ENCODE measurements at regions not wholly inside any gene's neighbourhood (a gene's known extent, or its start where the extent isn't known, plus 50 kb on each side); places are given as distances from the start of the nearest gene placed in this dataset.

DNA sequence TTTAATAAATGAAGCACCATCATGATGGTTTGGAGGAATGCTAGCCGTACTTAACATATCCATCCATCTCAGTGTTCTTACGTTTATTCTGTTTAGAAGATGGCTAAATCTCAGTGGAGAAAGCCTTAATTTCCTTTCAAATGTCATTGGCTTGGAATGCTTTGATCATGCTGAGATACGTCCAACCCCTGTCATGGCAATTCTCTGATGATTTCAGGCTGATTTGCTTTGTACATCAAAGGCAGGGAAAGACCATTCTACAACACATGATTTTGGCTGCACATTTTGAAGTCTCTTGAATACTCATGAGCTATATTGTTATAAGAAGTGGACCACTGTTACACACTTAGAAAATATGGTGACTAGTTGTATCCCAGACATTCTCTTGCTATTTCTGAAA is 1048.4 kb downstream of the MAT2B start:
- no peaks in the 10 kb centered on the region for H3K4me1 ChIP-seq (ENCODE audit: control insufficient read depth in 1 of 2, insufficient read depth in 2 of 2, low read length in 2 of 2)
- no peak for ATAC-seq (ENCODE audit: low FRiP score)

DNA sequence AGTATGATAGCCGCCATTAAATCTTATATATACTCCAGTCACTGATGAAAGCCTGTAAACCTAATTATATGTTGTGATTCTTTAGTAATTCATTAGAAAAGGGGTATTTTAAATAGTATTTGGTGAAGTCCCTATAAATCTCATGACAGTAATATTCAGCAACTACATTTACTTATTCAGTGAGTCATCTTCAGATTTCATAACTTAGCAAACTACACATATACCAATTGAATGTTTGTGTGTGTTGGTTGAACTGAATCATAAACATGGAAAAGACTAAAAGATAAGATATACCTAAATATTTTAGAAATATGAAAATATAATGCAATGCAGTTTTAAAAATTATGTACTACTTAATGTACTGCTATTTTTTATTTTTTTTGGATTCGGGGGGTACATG is 1050.4 kb downstream of the MAT2B start:
- ATAC-seq (ENCODE audit: low FRiP score), result no peak
- WGBS, 2 donors, result 85 to 86% methylated on average over 2 of the region's 2 CpGs
- intact Hi-C loops (cut with DNase I), result no loop called here

More for the DNA sequence above, 1048.4 kb downstream of the MAT2B start:
- Histone ChIP-seq H3K27ac (ENCODE audit: low read depth in 1 of 2, low read length in 2 of 2) (no peak overlapping the region), H3K27me3 (ENCODE audit: control insufficient read depth in 1 of 2, insufficient read depth in 2 of 2, low read length in 1 of 2) (no peaks in the 10 kb centered on the region), H3K36me3 (ENCODE audit: control insufficient read depth in 1 of 2, insufficient read depth in 2 of 2, low read length in 1 of 2) (no peaks in the 10 kb centered on the region), H3K4me3 (ENCODE audit: low read length in 2 of 2) (no peak overlapping the region), H3K9me3 (ENCODE audit: control insufficient read depth, low read length) (no peaks in the 10 kb centered on the region)
- intact Hi-C loops (cut with DNase I), result no loop called here
- WGBS, 2 donors, result 22 to 29% methylated on average over 3 of the region's 3 CpGs
- no peak for DNase-seq

GRCh38 chr5:164560216-164560615 is 1054.8 kb downstream of the MAT2B start:
- ATAC-seq (ENCODE audit: low FRiP score) (no peak), DNase-seq (no peak)
- intact Hi-C loops (cut with DNase I), result no loop called here

More for the DNA sequence above, 1050.4 kb downstream of the MAT2B start:
- Histone ChIP-seq H3K27ac (ENCODE audit: low read depth in 1 of 2, low read length in 2 of 2) (no peak overlapping the region), H3K9me3 (ENCODE audit: control insufficient read depth, low read length) (no peaks in the 10 kb centered on the region), H3K4me3 (ENCODE audit: low read length in 2 of 2) (no peak overlapping the region), H3K27me3 (ENCODE audit: control insufficient read depth in 1 of 2, insufficient read depth in 2 of 2, low read length in 1 of 2) (no peaks in the 10 kb centered on the region), H3K36me3 (ENCODE audit: control insufficient read depth in 1 of 2, insufficient read depth in 2 of 2, low read length in 1 of 2) (no peaks in the 10 kb centered on the region), H3K4me1 (ENCODE audit: control insufficient read depth in 1 of 2, insufficient read depth in 2 of 2, low read length in 2 of 2) (no peaks in the 10 kb centered on the region)
- no peak for DNase-seq

GRCh38 chr5:164561933-164562872 is 1056.8 kb downstream of the MAT2B start:
- DNase-seq (no peak), ATAC-seq (ENCODE audit: low FRiP score) (no peak)
- Histone ChIP-seq H3K27me3 (ENCODE audit: control insufficient read depth in 1 of 2, insufficient read depth in 2 of 2, low read length in 1 of 2) (no peaks in the 10 kb centered on the region), H3K27ac (ENCODE audit: low read depth in 1 of 2, low read length in 2 of 2) (no peak overlapping the region), H3K9me3 (ENCODE audit: control insufficient read depth, low read length) (no peaks in the 10 kb centered on the region), H3K36me3 (ENCODE audit: control insufficient read depth in 1 of 2, insufficient read depth in 2 of 2, low read length in 1 of 2) (no peaks in the 10 kb centered on the region), H3K4me3 (ENCODE audit: low read length in 2 of 2) (no peak overlapping the region), H3K4me1 (ENCODE audit: control insufficient read depth in 1 of 2, insufficient read depth in 2 of 2, low read length in 2 of 2) (no peaks in the 10 kb centered on the region)
- WGBS, 2 donors, result 44 to 47% methylated on average over 7 of the region's 7 CpGs
- intact Hi-C loops (cut with DNase I), result no loop called here

More at GRCh38 chr5:164560216-164560615, 1054.8 kb downstream of the MAT2B start:
- Histone ChIP-seq H3K9me3 (ENCODE audit: control insufficient read depth, low read length) (no peaks in the 10 kb centered on the region), H3K36me3 (ENCODE audit: control insufficient read depth in 1 of 2, insufficient read depth in 2 of 2, low read length in 1 of 2) (no peaks in the 10 kb centered on the region), H3K27ac (ENCODE audit: low read depth in 1 of 2, low read length in 2 of 2) (no peak overlapping the region), H3K4me1 (ENCODE audit: control insufficient read depth in 1 of 2, insufficient read depth in 2 of 2, low read length in 2 of 2) (no peaks in the 10 kb centered on the region), H3K4me3 (ENCODE audit: low read length in 2 of 2) (no peak overlapping the region), H3K27me3 (ENCODE audit: control insufficient read depth in 1 of 2, insufficient read depth in 2 of 2, low read length in 1 of 2) (no peaks in the 10 kb centered on the region)
- 53 to 60% methylated on average over 4 of the region's 4 CpGs for WGBS, 2 donors

DNA sequence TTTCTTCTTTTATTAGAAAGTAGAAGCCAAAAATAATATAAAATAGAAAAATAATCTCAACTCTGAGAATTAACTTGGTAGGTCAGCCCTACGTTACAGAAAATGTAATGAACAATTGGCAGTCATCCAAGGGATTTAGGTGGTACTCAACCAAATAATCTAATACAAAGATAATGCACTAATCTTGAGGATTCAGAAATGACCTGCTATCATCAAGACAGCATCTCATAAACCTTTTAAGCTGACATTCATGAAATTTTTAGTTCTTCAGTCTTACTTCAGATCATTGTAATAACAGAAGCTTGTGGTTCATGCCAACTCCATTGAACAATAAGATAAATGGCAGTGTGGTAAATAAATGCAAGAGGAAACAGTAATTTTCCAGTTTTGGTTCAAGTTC is 1058.0 kb downstream of the MAT2B start:
- H3K4me3 ChIP-seq (ENCODE audit: low read length in 2 of 2), result no peak overlapping the region
- ATAC-seq (ENCODE audit: low FRiP score) (no peak), DNase-seq (no peak)
- H3K9me3 ChIP-seq (ENCODE audit: control insufficient read depth, low read length), result no peaks in the 10 kb centered on the region
- no peaks in the 10 kb centered on the region for H3K4me1 ChIP-seq (ENCODE audit: control insufficient read depth in 1 of 2, insufficient read depth in 2 of 2, low read length in 2 of 2)
- H3K27ac ChIP-seq (ENCODE audit: low read depth in 1 of 2, low read length in 2 of 2), result no peak overlapping the region
- no peaks in the 10 kb centered on the region for H3K27me3 ChIP-seq (ENCODE audit: control insufficient read depth in 1 of 2, insufficient read depth in 2 of 2, low read length in 1 of 2)
- 18 to 23% methylated on average over 1 of the region's 1 CpG for WGBS, 2 donors
- intact Hi-C loops (cut with DNase I), result no loop called here
- H3K36me3 ChIP-seq (ENCODE audit: control insufficient read depth in 1 of 2, insufficient read depth in 2 of 2, low read length in 1 of 2), result no peaks in the 10 kb centered on the region

DNA sequence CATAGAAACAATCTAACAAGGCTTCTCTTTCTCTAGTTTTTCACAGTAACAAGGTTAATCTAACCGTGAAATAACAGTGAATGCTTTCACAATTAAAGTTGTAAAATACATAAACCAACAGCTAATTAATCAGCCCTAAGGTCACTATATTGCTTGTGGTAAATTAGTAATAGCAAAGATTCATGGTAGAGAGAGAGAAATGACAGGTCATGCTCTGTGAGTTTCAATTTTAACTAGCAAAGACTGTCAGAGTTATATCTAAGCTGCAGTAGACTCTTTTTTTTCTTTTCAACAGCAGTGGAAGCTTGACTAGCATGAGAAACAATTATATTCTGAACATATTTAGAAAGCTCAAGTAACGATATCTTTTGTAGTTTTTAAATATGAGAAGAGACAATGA is 1068.0 kb downstream of the MAT2B start:
- Histone ChIP-seq H3K4me1 (ENCODE audit: control insufficient read depth in 1 of 2, insufficient read depth in 2 of 2, low read length in 2 of 2) (no peaks in the 10 kb centered on the region), H3K36me3 (ENCODE audit: control insufficient read depth in 1 of 2, insufficient read depth in 2 of 2, low read length in 1 of 2) (no peaks in the 10 kb centered on the region), H3K4me3 (ENCODE audit: low read length in 2 of 2) (no peak overlapping the region), H3K27ac (ENCODE audit: low read depth in 1 of 2, low read length in 2 of 2) (no peak overlapping the region), H3K9me3 (ENCODE audit: control insufficient read depth, low read length) (no peaks in the 10 kb centered on the region), H3K27me3 (ENCODE audit: control insufficient read depth in 1 of 2, insufficient read depth in 2 of 2, low read length in 1 of 2) (no peaks in the 10 kb centered on the region)
- intact Hi-C loops (cut with DNase I), result no loop called here
- 49 to 54% methylated on average over 2 of the region's 2 CpGs for WGBS, 2 donors
- DNase-seq, result no peak
- no peak for ATAC-seq (ENCODE audit: low FRiP score)

- no peak for DNase-seq
- Histone ChIP-seq H3K36me3 (ENCODE audit: control insufficient read depth in 1 of 2, insufficient read depth in 2 of 2, low read length in 1 of 2) (no peaks in the 10 kb centered on the region), H3K9me3 (ENCODE audit: control insufficient read depth, low read length) (no peaks in the 10 kb centered on the region), H3K4me3 (ENCODE audit: low read length in 2 of 2) (no peak overlapping the region), H3K4me1 (ENCODE audit: control insufficient read depth in 1 of 2, insufficient read depth in 2 of 2, low read length in 2 of 2) (no peaks in the 10 kb centered on the region), H3K27me3 (ENCODE audit: control insufficient read depth in 1 of 2, insufficient read depth in 2 of 2, low read length in 1 of 2) (no peaks in the 10 kb centered on the region), H3K27ac (ENCODE audit: low read depth in 1 of 2, low read length in 2 of 2) (no peak overlapping the region)
- intact Hi-C loops (cut with DNase I), result no loop called here
- 64 to 72% methylated on average over 2 of the region's 2 CpGs for WGBS, 2 donors
- no peak for ATAC-seq (ENCODE audit: low FRiP score)
Observed at GRCh38 chr5:164577201-164577600, 1071.8 kb downstream of the MAT2B start.

DNA sequence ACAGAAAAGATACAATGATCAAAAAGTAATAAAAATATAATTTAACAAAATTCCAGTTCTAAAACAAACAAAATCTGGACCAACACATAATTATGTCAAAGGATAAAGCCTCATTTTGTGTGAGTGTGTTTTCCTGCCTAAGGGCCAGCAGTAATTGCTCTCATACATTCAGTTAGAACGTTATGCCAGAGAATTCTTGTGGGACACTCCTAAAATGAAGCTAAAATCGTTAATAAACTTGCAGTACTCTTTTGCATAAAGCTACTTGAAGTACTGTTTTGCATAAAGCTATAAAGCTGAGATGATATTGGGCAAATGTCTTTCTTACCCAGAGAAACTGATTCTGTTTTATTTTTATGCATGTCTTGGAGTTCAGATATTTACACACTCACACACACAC is 1072.3 kb downstream of the MAT2B start:
- no peak for DNase-seq
- intact Hi-C loops (cut with DNase I), result no loop called here
- Histone ChIP-seq H3K4me3 (ENCODE audit: low read length in 2 of 2) (no peak overlapping the region), H3K4me1 (ENCODE audit: control insufficient read depth in 1 of 2, insufficient read depth in 2 of 2, low read length in 2 of 2) (no peaks in the 10 kb centered on the region), H3K27me3 (ENCODE audit: control insufficient read depth in 1 of 2, insufficient read depth in 2 of 2, low read length in 1 of 2) (no peaks in the 10 kb centered on the region), H3K27ac (ENCODE audit: low read depth in 1 of 2, low read length in 2 of 2) (no peak overlapping the region), H3K9me3 (ENCODE audit: control insufficient read depth, low read length) (no peaks in the 10 kb centered on the region), H3K36me3 (ENCODE audit: control insufficient read depth in 1 of 2, insufficient read depth in 2 of 2, low read length in 1 of 2) (no peaks in the 10 kb centered on the region)
- ATAC-seq (ENCODE audit: low FRiP score), result no peak
- 25 to 35% methylated on average over 2 of the region's 2 CpGs for WGBS, 2 donors

GRCh38 chr5:164578401-164578800 is 1073.0 kb downstream of the MAT2B start:
- no peak for DNase-seq
- Histone ChIP-seq H3K27ac (ENCODE audit: low read depth in 1 of 2, low read length in 2 of 2) (no peak overlapping the region), H3K4me1 (ENCODE audit: control insufficient read depth in 1 of 2, insufficient read depth in 2 of 2, low read length in 2 of 2) (no peaks in the 10 kb centered on the region), H3K9me3 (ENCODE audit: control insufficient read depth, low read length) (no peaks in the 10 kb centered on the region), H3K36me3 (ENCODE audit: control insufficient read depth in 1 of 2, insufficient read depth in 2 of 2, low read length in 1 of 2) (no peaks in the 10 kb centered on the region), H3K4me3 (ENCODE audit: low read length in 2 of 2) (no peak overlapping the region), H3K27me3 (ENCODE audit: control insufficient read depth in 1 of 2, insufficient read depth in 2 of 2, low read length in 1 of 2) (no peaks in the 10 kb centered on the region)
- ATAC-seq (ENCODE audit: low FRiP score), result no peak
- 62 to 64% methylated on average over 5 of the region's 5 CpGs for WGBS, 2 donors
- intact Hi-C loops (cut with DNase I), result no loop called here

Measured in aorta (tissue), 5 donors.